ENCODE measurements at regions not wholly inside any gene's neighbourhood (a gene's known extent, or its start where the extent isn't known, plus 50 kb on each side); places are given as distances from the start of the nearest gene placed in this dataset.
"Not testable (repeated sequence)": the region's sequence is repeated elsewhere in the genome, so short reads cannot be mapped to it uniquely, and the experiment has no call there.

DNA sequence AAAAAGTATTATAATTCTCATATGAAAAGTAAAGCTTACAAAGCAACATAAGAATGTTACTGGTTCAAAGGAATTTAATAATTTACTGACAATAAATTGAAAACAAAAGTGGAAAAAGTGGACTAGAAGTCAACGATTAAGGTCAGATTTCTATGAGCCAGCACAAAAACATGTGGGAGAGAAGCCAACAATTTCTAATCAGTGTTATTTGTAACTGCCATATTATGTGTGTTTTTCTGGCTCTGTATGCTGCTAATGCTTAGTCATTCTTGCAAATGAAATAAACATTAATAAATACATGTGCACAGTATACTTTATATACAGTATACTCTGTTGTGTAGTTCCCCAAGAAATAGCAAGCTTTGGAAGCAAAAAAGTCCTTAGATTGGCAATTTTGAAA lies 301.3 kb upstream of the RGPD4 start:
- H3K4me3 ChIP-seq (ENCODE audit: low read depth, low read length) = no peak overlapping the region
- no peak for TF ChIP-seq CTCF (IDR thresholded peaks at IDR 0.05; ENCODE audit: low read depth, low read length, missing control alignments)
- in situ Hi-C loops (cut with HindIII; ENCODE audit: low sequenced_read_pairs) = no loop called here
- no peak for DNase-seq (ENCODE audit: low read depth)

DNA sequence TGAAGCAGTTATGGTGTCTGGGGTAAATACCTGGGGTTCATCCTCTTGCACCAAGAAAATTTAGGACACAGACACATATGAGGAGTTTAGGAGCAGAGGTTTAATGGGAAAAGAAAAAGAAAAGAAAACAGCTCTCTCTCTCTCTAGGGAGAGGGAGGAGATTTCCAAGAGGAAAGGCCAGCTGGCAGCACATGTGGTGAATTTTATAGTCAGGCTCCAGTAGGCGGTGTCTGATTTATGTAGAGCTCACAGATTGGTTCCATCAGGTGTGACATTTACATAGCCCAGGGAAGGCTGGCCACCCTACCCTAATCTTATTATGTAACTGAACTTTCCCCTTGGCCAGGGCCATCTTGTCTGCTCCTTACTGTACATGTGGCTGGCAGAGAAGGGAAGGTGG lies 297.5 kb upstream of the RGPD4 start:
- in situ Hi-C loops (cut with HindIII; ENCODE audit: low sequenced_read_pairs) = no loop called here
- no peak for TF ChIP-seq CTCF (IDR thresholded peaks at IDR 0.05; ENCODE audit: low read depth, low read length, missing control alignments)
- no peak for DNase-seq (ENCODE audit: low read depth)
- H3K4me3 ChIP-seq (ENCODE audit: low read depth, low read length) = no peak overlapping the region

DNA sequence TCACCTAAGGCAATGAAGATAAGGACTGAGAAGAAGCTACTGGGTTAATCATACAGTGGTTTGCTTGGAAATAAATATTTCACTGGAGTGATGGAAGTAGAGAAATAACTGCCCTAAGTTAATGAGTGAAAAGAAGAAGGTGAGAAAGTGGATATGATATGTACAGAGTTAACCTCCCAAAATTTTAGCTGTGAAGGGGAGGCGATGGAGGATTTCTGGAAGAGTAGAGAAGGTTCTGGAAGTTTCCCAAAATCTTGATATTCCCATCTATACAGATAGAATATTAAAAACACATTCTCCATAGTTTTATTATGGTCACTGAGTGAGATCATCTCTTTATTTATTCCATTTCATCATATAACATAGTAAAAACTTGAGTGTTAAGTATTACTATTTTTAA lies 296.6 kb upstream of the RGPD4 start:
- in situ Hi-C loops (cut with HindIII; ENCODE audit: low sequenced_read_pairs) = no loop called here
- H3K4me3 ChIP-seq (ENCODE audit: low read depth, low read length) = no peak overlapping the region
- DNase-seq (ENCODE audit: low read depth) = no peak
- no peak for TF ChIP-seq CTCF (IDR thresholded peaks at IDR 0.05; ENCODE audit: low read depth, low read length, missing control alignments)

DNA sequence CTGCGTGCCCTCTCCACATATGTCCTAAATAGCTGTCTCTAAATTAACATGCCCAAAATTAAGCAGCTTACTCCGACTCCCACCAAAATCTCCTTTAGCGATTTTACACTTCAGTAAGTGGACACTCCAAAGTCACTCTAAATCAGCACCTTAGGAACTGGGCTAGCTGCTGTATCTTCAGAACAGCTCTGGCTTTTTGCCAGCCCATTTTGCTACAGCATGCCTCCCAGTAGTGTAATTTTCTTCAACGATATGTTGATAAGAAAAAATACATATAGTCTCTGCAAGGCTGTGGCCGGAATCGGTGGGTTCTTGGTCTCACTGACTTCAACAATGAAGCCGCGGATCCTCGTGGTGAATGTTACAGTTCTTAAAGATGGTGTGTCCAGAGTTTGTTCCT lies 291.8 kb upstream of the RGPD4 start:
- in situ Hi-C loops (cut with HindIII; ENCODE audit: low sequenced_read_pairs) = no loop called here
- H3K4me3 ChIP-seq (ENCODE audit: low read depth, low read length) = no peak overlapping the region
- DNase-seq (ENCODE audit: low read depth) = no peak
- TF ChIP-seq CTCF (IDR thresholded peaks at IDR 0.05; ENCODE audit: low read depth, low read length, missing control alignments) = no peak

DNA sequence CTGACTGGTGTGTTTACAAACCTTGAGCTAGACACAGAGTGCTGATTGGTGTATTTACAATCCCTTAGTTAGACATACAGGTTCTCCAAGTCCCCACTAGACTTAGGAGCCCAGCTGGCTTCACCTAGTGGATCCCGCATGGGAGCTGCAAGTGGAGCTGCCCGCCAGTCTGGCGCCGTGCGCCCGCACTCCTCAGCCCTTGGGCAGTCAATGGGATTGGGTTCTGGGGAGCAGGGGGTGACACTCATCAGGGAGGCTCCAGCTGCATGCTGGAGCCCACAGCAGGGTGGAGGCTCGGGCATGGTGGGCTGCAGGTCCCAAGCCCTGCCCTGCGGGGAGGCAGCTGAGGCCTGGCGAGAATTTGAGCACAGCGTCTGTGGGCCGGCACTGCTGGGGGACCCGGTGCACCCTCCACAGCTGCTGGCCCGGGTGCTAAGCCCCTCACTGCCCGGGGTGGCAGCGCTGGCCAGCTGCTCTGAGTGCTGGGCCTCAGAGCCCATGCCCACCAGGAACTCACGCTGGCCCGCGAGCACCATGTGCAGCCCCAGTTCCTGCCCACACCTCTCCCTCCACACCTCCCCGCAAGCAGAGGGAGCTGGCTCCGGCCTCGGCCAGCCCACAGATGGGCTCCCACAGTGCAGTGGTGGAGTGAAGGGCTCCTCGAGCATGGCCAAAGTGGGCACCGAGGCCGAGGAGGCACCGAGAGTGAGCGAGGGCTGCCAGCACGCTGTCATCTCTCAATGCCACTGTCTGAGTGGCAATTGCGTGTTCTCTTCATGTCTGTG lies 290.6 kb upstream of the RGPD4 start:
- H3K4me3 ChIP-seq (ENCODE audit: low read depth, low read length); in situ Hi-C loops (cut with HindIII; ENCODE audit: low sequenced_read_pairs); DNase-seq (ENCODE audit: low read depth): not testable (repeated sequence)

DNA sequence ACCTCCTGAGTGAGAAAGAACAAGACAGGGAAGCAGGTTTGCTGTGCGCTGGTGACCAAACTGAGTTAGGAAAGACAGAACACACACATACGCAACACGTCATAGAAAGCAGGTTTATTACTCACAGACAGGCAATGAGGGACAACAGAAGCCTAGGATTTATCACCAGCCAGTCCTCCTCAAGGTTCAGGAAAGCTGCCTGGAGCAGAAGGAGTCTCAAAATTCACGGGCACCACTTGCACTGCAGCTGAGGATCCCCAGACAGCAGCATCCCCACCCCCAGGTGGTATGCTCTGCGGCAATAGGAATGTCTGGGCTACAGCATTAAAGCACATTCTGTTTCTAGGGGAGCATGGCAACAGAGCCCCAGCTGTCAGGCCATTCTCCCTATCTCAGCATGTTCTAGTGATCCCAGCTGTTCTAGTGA lies 284.4 kb upstream of the RGPD4 start:
- in situ Hi-C loops (cut with HindIII; ENCODE audit: low sequenced_read_pairs) = no loop called here
- TF ChIP-seq CTCF (IDR thresholded peaks at IDR 0.05; ENCODE audit: low read depth, low read length, missing control alignments) = no peak
- no peak overlapping the region for H3K4me3 ChIP-seq (ENCODE audit: low read depth, low read length)
- DNase-seq (ENCODE audit: low read depth) = no peak

GRCh38 chr2:107543793-107544192 lies 282.9 kb upstream of the RGPD4 start:
- no peak for DNase-seq (ENCODE audit: low read depth)
- in situ Hi-C loops (cut with HindIII; ENCODE audit: low sequenced_read_pairs) = no loop called here

More at GRCh38 chr2:107543793-107544192, 282.9 kb upstream of the RGPD4 start:
- no peak for TF ChIP-seq CTCF (IDR thresholded peaks at IDR 0.05; ENCODE audit: low read depth, low read length, missing control alignments)
- no peak overlapping the region for H3K4me3 ChIP-seq (ENCODE audit: low read depth, low read length)

Measured in astrocyte of the cerebellum (primary cell).